ENCODE measurements at regions not wholly inside any gene's neighbourhood (a gene's known extent, or its start where the extent isn't known, plus 50 kb on each side); places are given as distances from the start of the nearest gene placed in this dataset.

- TF ChIP-seq CTCF (IDR thresholded peaks at IDR 0.05; ENCODE audit: insufficient read depth, low read depth, low read length) (no peak), EZH2 (IDR thresholded peaks at IDR 0.05; ENCODE audit: insufficient read depth, low read length) (no peak)
Observed at GRCh38 chr11:29210426-29210825, 806.4 kb downstream of the KCNA4 start.
